ENCODE measurements at regions not wholly inside any gene's neighbourhood (a gene's known extent, or its start where the extent isn't known, plus 50 kb on each side); places are given as distances from the start of the nearest gene placed in this dataset.
"Not testable (repeated sequence)": the region's sequence is repeated elsewhere in the genome, so short reads cannot be mapped to it uniquely, and the experiment has no call there.

- Histone ChIP-seq H3K4me1 (no peaks in the 10 kb centered on the region), H3K27me3 (ENCODE audit: insufficient read depth in 3 of 3, low read length in 2 of 3) (peaks cover 0 to 3% (median 0%) of the 10 kb centered on the region in 3 donors), H3K27ac (no peak overlapping the region), H3K4me3 (no peak overlapping the region), H3K36me3 (ENCODE audit: insufficient read depth in 1 of 2, low read depth in 1 of 2) (no peaks in the 10 kb centered on the region), H3K9me3 (no peaks in the 10 kb centered on the region)
- intact Hi-C loops (cut with DNase I), result no loop called here
- DNase-seq (no peak), ATAC-seq (no peak)
- WGBS, 3 donors, result 86 to 88% (median 88%) methylated on average over 13 of the region's 13 CpGs
- TF ChIP-seq, protein P1, sequence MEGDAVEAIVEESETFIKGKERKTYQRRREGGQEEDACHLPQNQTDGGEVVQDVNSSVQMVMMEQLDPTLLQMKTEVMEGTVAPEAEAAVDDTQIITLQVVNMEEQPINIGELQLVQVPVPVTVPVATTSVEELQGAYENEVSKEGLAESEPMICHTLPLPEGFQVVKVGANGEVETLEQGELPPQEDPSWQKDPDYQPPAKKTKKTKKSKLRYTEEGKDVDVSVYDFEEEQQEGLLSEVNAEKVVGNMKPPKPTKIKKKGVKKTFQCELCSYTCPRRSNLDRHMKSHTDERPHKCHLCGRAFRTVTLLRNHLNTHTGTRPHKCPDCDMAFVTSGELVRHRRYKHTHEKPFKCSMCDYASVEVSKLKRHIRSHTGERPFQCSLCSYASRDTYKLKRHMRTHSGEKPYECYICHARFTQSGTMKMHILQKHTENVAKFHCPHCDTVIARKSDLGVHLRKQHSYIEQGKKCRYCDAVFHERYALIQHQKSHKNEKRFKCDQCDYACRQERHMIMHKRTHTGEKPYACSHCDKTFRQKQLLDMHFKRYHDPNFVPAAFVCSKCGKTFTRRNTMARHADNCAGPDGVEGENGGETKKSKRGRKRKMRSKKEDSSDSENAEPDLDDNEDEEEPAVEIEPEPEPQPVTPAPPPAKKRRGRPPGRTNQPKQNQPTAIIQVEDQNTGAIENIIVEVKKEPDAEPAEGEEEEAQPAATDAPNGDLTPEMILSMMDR (IDR thresholded peaks at IDR 0.05), result no peak
Measured at GRCh38 chr3:150327678-150328653, 80.1 kb upstream of the TSC22D2 start.

- no peak for DNase-seq
- no peak for ATAC-seq
- Histone ChIP-seq H3K27me3 (ENCODE audit: insufficient read depth in 3 of 3, low read length in 2 of 3) (peaks cover 0 to 3% (median 0%) of the 10 kb centered on the region in 3 donors), H3K4me3 (no peak overlapping the region), H3K9me3 (no peaks in the 10 kb centered on the region), H3K27ac (no peak overlapping the region), H3K36me3 (ENCODE audit: insufficient read depth in 1 of 2, low read depth in 1 of 2) (no peaks in the 10 kb centered on the region), H3K4me1 (no peaks in the 10 kb centered on the region)
- TF ChIP-seq, protein P1 (IDR thresholded peaks at IDR 0.05), result no peak
- intact Hi-C loops (cut with DNase I), result no loop called here
- WGBS, 3 donors, result 80 to 89% (median 86%) methylated on average over 4 of the region's 4 CpGs
Measured at GRCh38 chr3:150324788-150325187, 83.3 kb upstream of the TSC22D2 start.

DNA sequence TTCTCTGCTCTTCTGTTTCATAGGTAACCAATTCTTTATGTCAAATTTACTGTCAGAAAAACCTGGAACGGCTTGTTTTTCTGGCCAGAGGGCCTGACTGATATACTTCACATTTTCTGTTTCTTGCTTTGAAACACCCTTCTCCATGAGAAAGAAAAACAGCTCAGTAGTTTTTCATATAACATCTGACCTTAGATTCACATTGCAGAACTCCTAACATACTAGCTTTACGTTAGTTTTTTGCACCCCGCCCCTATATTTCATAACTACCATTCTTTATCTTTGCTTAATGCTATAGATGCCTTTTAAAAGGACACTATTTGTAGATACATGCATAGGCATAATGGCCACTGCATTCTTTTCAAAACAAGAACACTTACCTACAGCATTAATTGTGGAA, 83.9 kb upstream of the TSC22D2 start:
- Histone ChIP-seq H3K9me3 (no peaks in the 10 kb centered on the region), H3K36me3 (ENCODE audit: insufficient read depth in 1 of 2, low read depth in 1 of 2) (no peaks in the 10 kb centered on the region), H3K4me3 (no peak overlapping the region), H3K27me3 (ENCODE audit: insufficient read depth in 3 of 3, low read length in 2 of 3) (peaks cover 0 to 3% (median 0%) of the 10 kb centered on the region in 3 donors), H3K4me1 (no peaks in the 10 kb centered on the region), H3K27ac (no peak overlapping the region)
- DNase-seq, result no peak
- TF ChIP-seq, protein P1 (IDR thresholded peaks at IDR 0.05), result no peak
- intact Hi-C loops (cut with DNase I), result no loop called here
- WGBS, 3 donors, result 91 to 97% (median 92%) methylated on average over 3 of the region's 3 CpGs
- no peak for ATAC-seq

GRCh38 chr3:150323770-150324169, 84.3 kb upstream of the TSC22D2 start:
- H3K27me3 ChIP-seq (ENCODE audit: insufficient read depth in 3 of 3, low read length in 2 of 3), result peaks cover 0 to 3% (median 0%) of the 10 kb centered on the region in 3 donors
- DNase-seq, result no peak
- intact Hi-C loops (cut with DNase I), result no loop called here
- ATAC-seq, result no peak
- no peaks in the 10 kb centered on the region for H3K4me1 ChIP-seq
- H3K4me3 ChIP-seq, result no peak overlapping the region
- H3K36me3 ChIP-seq (ENCODE audit: insufficient read depth in 1 of 2, low read depth in 1 of 2), result no peaks in the 10 kb centered on the region
- H3K27ac ChIP-seq, result no peak overlapping the region
- 83 to 90% (median 85%) methylated on average over 1 of the region's 1 CpG for WGBS, 3 donors
- H3K9me3 ChIP-seq, result no peaks in the 10 kb centered on the region
- TF ChIP-seq, protein P1 (IDR thresholded peaks at IDR 0.05), result no peak

- H3K4me3 ChIP-seq; H3K4me1 ChIP-seq; H3K27ac ChIP-seq; H3K9me3 ChIP-seq; H3K27me3 ChIP-seq (ENCODE audit: insufficient read depth in 3 of 3, low read length in 2 of 3); intact Hi-C loops (cut with DNase I); H3K36me3 ChIP-seq (ENCODE audit: insufficient read depth in 1 of 2, low read depth in 1 of 2); DNase-seq; ATAC-seq: not testable (repeated sequence)
- WGBS, 3 donors, result 94 to 97% (median 96%) methylated on average over 11 to 23 of the region's 23 CpGs
Measured at GRCh38 chr3:150323091-150323490, 85.0 kb upstream of the TSC22D2 start.

GRCh38 chr3:150320971-150321370, 87.1 kb upstream of the TSC22D2 start:
- H3K27ac ChIP-seq; H3K9me3 ChIP-seq; intact Hi-C loops (cut with DNase I); H3K36me3 ChIP-seq (ENCODE audit: insufficient read depth in 1 of 2, low read depth in 1 of 2); H3K27me3 ChIP-seq (ENCODE audit: insufficient read depth in 3 of 3, low read length in 2 of 3); H3K4me3 ChIP-seq; ATAC-seq; H3K4me1 ChIP-seq; DNase-seq: not testable (repeated sequence)
- 0 to 67% (median 0%) methylated on average over 1 of the region's 1 CpG for WGBS, 3 donors

Measured in psoas muscle (tissue), 7 donors.